ENCODE measurements at regions not wholly inside any gene's neighbourhood (a gene's known extent, or its start where the extent isn't known, plus 50 kb on each side); places are given as distances from the start of the nearest gene placed in this dataset.

- Histone ChIP-seq H3K9ac (ENCODE audit: control insufficient read depth, extremely low read depth, insufficient read depth, low read length) (no peak overlapping the region), H3K27ac (ENCODE audit: control insufficient read depth, insufficient read depth, low read length) (no peak overlapping the region), H3K4me2 (ENCODE audit: control insufficient read depth, extremely low read depth, insufficient read depth, low read depth, low read length) (no peak overlapping the region), H3K27me3 (ENCODE audit: control insufficient read depth, extremely low read depth, insufficient read depth, low read length) (no peaks in the 10 kb centered on the region), H3K9me3 (ENCODE audit: control insufficient read depth, low read depth, low read length) (no peaks in the 10 kb centered on the region), H3K79me2 (ENCODE audit: control insufficient read depth, insufficient read depth, low read length) (no peaks in the 10 kb centered on the region), H3K36me3 (ENCODE audit: control insufficient read depth in 2 of 2, extremely low read depth in 1 of 2, insufficient read depth in 2 of 2, low read length in 2 of 2) (no peaks in the 10 kb centered on the region), H2AFZ (ENCODE audit: control insufficient read depth, low read length) (no peak overlapping the region), H3K9me1 (ENCODE audit: control insufficient read depth, extremely low read depth, insufficient read depth, low read length) (no peaks in the 10 kb centered on the region), H3K4me1 (ENCODE audit: control insufficient read depth, extremely low read depth, insufficient read depth, low read length) (peaks cover 22% of the 10 kb centered on the region), H4K20me1 (ENCODE audit: control insufficient read depth, extremely low read depth, insufficient read depth, low read length) (no peaks in the 10 kb centered on the region), H3K4me3 (ENCODE audit: control insufficient read depth in 2 of 3, extremely low read depth in 1 of 3, insufficient read depth in 2 of 3, low read depth in 1 of 3, low read length in 3 of 3) (no peak overlapping the region)
- TF ChIP-seq, protein P1, sequence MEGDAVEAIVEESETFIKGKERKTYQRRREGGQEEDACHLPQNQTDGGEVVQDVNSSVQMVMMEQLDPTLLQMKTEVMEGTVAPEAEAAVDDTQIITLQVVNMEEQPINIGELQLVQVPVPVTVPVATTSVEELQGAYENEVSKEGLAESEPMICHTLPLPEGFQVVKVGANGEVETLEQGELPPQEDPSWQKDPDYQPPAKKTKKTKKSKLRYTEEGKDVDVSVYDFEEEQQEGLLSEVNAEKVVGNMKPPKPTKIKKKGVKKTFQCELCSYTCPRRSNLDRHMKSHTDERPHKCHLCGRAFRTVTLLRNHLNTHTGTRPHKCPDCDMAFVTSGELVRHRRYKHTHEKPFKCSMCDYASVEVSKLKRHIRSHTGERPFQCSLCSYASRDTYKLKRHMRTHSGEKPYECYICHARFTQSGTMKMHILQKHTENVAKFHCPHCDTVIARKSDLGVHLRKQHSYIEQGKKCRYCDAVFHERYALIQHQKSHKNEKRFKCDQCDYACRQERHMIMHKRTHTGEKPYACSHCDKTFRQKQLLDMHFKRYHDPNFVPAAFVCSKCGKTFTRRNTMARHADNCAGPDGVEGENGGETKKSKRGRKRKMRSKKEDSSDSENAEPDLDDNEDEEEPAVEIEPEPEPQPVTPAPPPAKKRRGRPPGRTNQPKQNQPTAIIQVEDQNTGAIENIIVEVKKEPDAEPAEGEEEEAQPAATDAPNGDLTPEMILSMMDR (optimal IDR thresholded peaks at IDR 0.05 in 1 of 3, IDR thresholded peaks at IDR 0.05 in 1 of 3, conservative IDR thresholded peaks at IDR 0.05 in 1 of 3; ENCODE audit: extremely low read depth in 1 of 3, insufficient read depth in 2 of 3, low read length in 3 of 3), result no peak
- TF ChIP-seq EZH2 (IDR thresholded peaks at IDR 0.05; ENCODE audit: low read length), result no peak
- DNase-seq (ENCODE audit: low read depth, low spot score) (no peak), FAIRE-seq (no peak)
- dilution Hi-C loops (cut with MboI; ENCODE audit: extremely low pct_ligation_motif_present, low sequenced_read_pairs), result loop anchor here (25.0 kb wide), 1 partner anchor 436 kb away; no protein-coding TSS in a partner anchor
Measured at GRCh38 chr3:176948151-176948550, 249.1 kb downstream of the TBL1XR1 start.

DNA sequence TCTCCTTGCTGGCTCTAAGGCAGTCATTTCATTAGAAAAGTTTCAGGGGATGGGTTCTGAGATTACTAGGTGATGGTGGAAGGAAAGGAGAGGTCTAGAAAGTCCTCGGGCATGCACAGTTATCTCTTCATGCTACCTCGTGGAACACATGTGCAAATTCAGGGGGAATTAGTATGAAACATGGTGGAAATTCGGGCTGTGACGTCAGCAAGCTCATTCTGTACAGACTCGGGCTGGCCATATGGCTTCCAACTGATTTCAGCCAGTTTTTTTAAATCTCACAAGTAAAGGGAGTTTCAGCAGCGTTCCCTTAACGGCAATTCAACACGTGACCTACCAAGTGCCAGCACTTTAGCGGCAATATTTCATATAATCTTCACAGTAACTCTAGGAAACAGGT, 251.1 kb downstream of the TBL1XR1 start:
- no peak for FAIRE-seq
- no peak overlapping the region for H2AFZ ChIP-seq (ENCODE audit: control insufficient read depth, low read length)

More for the DNA sequence above, 251.1 kb downstream of the TBL1XR1 start:
- Histone ChIP-seq H3K27ac (ENCODE audit: control insufficient read depth, insufficient read depth, low read length) (no peak overlapping the region), H3K4me1 (ENCODE audit: control insufficient read depth, extremely low read depth, insufficient read depth, low read length) (peaks cover 14% of the 10 kb centered on the region), H3K9me1 (ENCODE audit: control insufficient read depth, extremely low read depth, insufficient read depth, low read length) (no peaks in the 10 kb centered on the region), H4K20me1 (ENCODE audit: control insufficient read depth, extremely low read depth, insufficient read depth, low read length) (no peaks in the 10 kb centered on the region), H3K9ac (ENCODE audit: control insufficient read depth, extremely low read depth, insufficient read depth, low read length) (no peak overlapping the region), H3K79me2 (ENCODE audit: control insufficient read depth, insufficient read depth, low read length) (no peaks in the 10 kb centered on the region), H3K4me2 (ENCODE audit: control insufficient read depth, extremely low read depth, insufficient read depth, low read depth, low read length) (no peak overlapping the region), H3K9me3 (ENCODE audit: control insufficient read depth, low read depth, low read length) (no peaks in the 10 kb centered on the region), H3K27me3 (ENCODE audit: control insufficient read depth, extremely low read depth, insufficient read depth, low read length) (no peaks in the 10 kb centered on the region), H3K4me3 (ENCODE audit: control insufficient read depth in 2 of 3, extremely low read depth in 1 of 3, insufficient read depth in 2 of 3, low read depth in 1 of 3, low read length in 3 of 3) (no peak overlapping the region), H3K36me3 (ENCODE audit: control insufficient read depth in 2 of 2, extremely low read depth in 1 of 2, insufficient read depth in 2 of 2, low read length in 2 of 2) (no peaks in the 10 kb centered on the region)
- dilution Hi-C loops (cut with MboI; ENCODE audit: extremely low pct_ligation_motif_present, low sequenced_read_pairs), result loop anchor here (25.0 kb wide), 1 partner anchor 434 kb away; no protein-coding TSS in a partner anchor
- DNase-seq (ENCODE audit: low read depth, low spot score), result no peak
- TF ChIP-seq EZH2 (IDR thresholded peaks at IDR 0.05; ENCODE audit: low read length), result no peak
- TF ChIP-seq, protein P1 (optimal IDR thresholded peaks at IDR 0.05 in 1 of 3, IDR thresholded peaks at IDR 0.05 in 1 of 3, conservative IDR thresholded peaks at IDR 0.05 in 1 of 3; ENCODE audit: extremely low read depth in 1 of 3, insufficient read depth in 2 of 3, low read length in 3 of 3), result no peak
